GM12875 (cell line): ENCODE measurements at regions not wholly inside any gene's neighbourhood (a gene's known extent, or its start where the extent isn't known, plus 50 kb on each side); places are given as distances from the start of the nearest gene placed in this dataset.
"Not testable (repeated sequence)": the region's sequence is repeated elsewhere in the genome, so short reads cannot be mapped to it uniquely, and the experiment has no call there.

Source experiments
- H3K4me3 ChIP-seq: one replicate; pipeline ENCODE4 v1.5.1; 2011; ENCODE audit warnings: low read depth, low read length, control low read depth
- TF ChIP-seq, protein P1 (sequence below): IDR thresholded peaks from 2 replicates; pipeline ENCODE4 v1.5.1; 2011; ENCODE audit warnings: low read depth, mild to moderate bottlenecking, control low read depth, inconsistent platforms, low read length, moderate library complexity, borderline replicate concordance; ENCODE audit not compliant: insufficient read depth

DNA sequence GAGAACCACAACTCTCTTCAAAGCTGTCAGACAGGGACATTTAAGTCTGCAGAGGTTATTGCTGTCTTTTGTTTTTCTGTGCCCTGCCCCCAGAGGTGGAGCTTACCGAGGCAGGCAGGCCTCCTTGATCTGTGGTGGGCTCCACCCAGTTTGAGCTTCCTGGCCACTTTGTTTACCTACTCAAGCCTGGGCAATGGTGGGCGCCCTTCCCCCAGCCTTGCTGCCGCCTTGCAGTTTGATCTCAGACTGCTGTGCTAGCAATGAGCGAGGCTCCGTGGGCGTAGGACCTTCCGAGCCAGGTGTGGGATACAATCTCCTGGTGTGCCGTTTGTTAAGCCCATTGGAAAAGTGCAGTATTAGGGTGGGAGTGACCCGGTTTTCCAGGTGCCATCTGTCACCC is 822.1 kb downstream of the KCNMA1 start:
- not testable (repeated sequence) for H3K4me3 ChIP-seq

DNA sequence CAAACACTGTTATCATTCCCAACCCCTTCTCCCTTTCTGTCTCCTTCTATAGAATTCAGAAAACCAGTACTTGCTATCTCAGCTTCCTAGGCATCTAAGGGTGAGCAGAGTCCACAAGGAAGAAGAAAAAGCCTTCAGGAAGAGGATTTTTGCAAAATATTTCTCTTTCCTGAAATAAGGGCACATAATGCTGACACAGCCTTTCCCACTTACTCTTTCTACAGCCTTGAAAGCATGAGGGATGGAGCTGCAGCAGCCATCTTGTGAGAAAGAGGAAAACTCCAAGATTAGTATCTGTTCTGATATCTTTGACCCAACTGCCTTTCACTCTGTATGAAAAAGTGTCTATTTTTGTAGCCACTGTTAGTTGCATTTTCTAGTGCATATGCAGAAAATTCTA is 826.2 kb downstream of the KCNMA1 start:
- TF ChIP-seq, protein P1, sequence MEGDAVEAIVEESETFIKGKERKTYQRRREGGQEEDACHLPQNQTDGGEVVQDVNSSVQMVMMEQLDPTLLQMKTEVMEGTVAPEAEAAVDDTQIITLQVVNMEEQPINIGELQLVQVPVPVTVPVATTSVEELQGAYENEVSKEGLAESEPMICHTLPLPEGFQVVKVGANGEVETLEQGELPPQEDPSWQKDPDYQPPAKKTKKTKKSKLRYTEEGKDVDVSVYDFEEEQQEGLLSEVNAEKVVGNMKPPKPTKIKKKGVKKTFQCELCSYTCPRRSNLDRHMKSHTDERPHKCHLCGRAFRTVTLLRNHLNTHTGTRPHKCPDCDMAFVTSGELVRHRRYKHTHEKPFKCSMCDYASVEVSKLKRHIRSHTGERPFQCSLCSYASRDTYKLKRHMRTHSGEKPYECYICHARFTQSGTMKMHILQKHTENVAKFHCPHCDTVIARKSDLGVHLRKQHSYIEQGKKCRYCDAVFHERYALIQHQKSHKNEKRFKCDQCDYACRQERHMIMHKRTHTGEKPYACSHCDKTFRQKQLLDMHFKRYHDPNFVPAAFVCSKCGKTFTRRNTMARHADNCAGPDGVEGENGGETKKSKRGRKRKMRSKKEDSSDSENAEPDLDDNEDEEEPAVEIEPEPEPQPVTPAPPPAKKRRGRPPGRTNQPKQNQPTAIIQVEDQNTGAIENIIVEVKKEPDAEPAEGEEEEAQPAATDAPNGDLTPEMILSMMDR = no peak

DNA sequence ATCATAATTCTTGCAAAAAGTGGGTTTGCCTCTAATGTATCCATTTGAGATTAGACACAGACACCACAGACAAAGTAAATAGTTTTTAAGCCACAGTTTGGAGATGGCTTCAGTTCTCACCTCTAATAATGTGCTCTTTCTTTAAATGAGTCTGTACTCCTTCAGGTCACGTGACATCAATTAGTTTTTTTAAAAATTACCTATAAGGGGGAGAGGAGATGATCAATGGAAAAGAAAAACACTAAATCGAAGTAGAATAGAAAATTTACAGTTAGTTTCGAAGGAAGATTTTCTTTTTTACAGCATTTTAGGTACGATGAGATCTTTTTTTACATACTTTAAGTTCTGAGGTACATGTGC is 849.2 kb downstream of the KCNMA1 start:
- TF ChIP-seq, protein P1 = no peak

More for the DNA sequence above, 826.2 kb downstream of the KCNMA1 start:
- no peak overlapping the region for H3K4me3 ChIP-seq

DNA sequence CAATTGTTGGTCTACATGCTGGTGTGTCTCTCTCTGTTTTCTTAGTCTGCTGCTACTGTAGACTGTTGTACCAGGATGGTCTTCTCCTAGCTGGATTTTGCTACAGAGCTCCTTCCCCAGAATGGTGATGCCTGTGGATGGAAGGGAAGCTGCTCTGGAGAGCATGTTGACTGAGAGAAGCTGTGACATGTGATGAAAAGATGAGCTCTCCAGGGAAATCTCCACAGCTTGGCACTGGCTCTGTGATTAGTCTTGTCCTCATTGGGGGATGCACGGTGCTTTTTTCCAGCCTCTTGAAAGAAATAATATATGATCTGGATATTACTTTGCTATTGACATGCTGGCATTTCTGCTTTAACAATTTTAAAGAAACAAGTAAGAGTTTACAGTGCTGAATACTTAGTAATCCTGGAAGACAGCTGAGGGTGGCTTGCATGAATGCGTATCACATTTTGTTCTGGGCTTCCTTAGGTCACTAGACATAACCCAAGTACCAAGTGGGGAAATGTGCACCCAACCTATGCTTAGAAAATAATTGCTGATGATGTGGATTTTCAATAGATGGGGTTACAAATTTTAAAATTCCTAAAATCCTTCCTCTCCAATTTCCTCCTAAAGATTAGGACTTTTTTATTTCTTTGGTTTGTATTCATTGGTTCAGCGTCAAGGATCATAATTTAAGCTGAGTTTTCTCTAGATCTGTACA is 849.7 kb downstream of the KCNMA1 start:
- TF ChIP-seq, protein P1 = no peak
- no peak overlapping the region for H3K4me3 ChIP-seq

More for the DNA sequence above, 849.2 kb downstream of the KCNMA1 start:
- H3K4me3 ChIP-seq = no peak overlapping the region

DNA sequence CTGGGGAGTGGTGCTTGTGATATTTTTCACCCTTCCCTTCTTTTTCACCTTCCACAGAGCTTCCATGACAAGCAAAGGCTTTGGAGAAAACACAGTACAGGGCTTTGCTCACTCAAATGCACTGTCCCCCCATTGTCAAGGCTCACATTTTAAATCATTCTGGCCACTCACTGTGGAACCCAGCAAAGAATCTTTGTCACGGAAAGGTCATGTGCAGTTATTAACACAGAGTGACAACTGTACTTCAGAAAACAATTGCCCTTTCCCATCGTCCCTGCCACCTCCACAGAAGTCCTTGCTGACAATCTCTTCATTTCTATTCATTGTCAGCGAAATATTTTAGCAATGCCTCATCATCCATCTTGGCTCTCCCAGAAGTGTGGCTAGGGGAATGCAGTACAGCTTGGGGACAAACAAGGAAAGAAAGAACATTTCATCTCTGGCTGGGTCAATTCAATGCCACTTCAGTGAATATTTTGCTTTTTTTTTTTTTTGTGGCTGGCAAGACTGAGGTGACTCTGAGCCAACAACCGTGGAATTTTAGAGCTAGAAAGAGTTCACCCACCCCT is 851.0 kb downstream of the KCNMA1 start:
- TF ChIP-seq, protein P1 = no peak
- H3K4me3 ChIP-seq = no peak overlapping the region

DNA sequence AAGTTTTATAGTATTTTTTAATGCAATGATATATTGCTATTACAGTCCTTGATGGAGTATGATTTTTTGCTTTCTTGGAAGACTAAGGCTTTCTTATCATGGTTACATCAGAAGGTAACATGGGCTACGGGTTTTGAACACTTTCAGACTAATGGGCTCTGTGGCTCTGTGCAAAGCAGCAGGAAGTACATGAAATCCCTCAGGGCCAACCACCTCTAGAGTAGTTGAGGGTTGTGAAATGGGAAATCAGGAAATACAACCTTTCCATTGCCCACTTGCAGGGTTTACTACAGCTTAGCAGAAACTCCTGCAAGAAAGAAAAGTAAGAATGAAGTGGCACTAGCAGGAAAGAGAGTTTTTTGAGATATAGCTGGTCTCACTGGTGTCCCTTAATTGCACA is 853.5 kb downstream of the KCNMA1 start:
- no peak overlapping the region for H3K4me3 ChIP-seq
- TF ChIP-seq, protein P1 = no peak

DNA sequence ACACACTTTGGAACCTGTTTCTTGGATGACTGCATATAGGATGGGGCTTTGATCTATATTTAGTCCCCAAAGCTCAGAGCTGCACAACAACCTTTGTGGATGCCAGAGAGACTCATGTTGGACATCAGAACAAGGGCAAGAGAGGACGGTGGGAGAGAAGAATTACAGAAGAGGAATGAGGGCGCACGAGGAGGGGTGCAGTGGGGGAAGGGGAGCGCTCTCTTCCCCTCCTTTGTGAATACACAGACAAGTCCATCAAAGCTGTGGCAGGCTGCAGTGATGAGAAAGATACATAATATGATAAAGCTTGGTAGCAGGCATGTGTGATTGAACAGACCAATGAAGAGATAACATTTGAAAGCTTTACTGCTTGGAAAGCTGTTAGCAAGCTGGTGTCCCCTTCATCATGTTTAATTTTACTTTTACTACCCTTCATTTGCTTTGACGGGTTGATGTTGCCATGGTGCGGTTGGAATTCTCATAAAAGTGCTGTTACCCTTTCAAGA is 857.8 kb downstream of the KCNMA1 start:
- TF ChIP-seq, protein P1 = no peak
- no peak overlapping the region for H3K4me3 ChIP-seq
